ENCODE measurements at regions not wholly inside any gene's neighbourhood (a gene's known extent, or its start where the extent isn't known, plus 50 kb on each side); places are given as distances from the start of the nearest gene placed in this dataset.

DNA sequence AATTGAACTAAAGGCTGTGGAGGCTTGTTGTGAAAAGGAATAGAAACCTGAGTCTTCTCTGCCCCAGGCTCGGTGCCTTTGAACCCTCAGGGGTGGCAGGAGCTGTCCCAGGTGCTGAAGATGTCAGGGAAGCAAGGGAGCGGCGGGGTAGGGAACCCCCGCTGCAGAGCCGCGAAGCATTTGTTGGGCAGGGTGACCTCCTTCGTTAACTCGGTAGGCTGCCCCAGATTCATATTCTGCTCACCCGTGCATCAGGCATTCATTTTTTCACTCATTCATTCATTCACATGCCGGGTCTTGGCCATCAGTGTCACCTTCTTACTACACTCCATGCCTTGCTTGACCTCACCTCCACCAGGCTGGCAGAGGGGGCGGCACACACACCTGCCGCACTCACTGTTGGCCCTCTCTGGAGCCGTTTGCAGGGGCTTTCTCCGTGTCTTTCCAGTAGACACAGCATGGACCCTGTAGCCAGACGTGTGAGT lies 618.9 kb downstream of the BRD1 start:
- TF ChIP-seq, protein P1, sequence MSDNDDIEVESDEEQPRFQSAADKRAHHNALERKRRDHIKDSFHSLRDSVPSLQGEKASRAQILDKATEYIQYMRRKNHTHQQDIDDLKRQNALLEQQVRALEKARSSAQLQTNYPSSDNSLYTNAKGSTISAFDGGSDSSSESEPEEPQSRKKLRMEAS (IDR thresholded peaks at IDR 0.05; ENCODE audit: low read depth, low read length), result no peak
- no peak for TF ChIP-seq POLR2A (IDR thresholded peaks at IDR 0.05; ENCODE audit: extremely low read depth, insufficient read length)
- no peak for TF ChIP-seq MYC (IDR thresholded peaks at IDR 0.05; ENCODE audit: low read depth, low read length)
- TF ChIP-seq, protein P2, sequence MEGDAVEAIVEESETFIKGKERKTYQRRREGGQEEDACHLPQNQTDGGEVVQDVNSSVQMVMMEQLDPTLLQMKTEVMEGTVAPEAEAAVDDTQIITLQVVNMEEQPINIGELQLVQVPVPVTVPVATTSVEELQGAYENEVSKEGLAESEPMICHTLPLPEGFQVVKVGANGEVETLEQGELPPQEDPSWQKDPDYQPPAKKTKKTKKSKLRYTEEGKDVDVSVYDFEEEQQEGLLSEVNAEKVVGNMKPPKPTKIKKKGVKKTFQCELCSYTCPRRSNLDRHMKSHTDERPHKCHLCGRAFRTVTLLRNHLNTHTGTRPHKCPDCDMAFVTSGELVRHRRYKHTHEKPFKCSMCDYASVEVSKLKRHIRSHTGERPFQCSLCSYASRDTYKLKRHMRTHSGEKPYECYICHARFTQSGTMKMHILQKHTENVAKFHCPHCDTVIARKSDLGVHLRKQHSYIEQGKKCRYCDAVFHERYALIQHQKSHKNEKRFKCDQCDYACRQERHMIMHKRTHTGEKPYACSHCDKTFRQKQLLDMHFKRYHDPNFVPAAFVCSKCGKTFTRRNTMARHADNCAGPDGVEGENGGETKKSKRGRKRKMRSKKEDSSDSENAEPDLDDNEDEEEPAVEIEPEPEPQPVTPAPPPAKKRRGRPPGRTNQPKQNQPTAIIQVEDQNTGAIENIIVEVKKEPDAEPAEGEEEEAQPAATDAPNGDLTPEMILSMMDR (IDR thresholded peaks at IDR 0.05; ENCODE audit: low read depth, low read length), result no peak
- DNase-seq (ENCODE audit: low read depth), result peak; percentile 30
- H3K4me3 ChIP-seq (ENCODE audit: low read depth, low read length), result no peak overlapping the region

DNA sequence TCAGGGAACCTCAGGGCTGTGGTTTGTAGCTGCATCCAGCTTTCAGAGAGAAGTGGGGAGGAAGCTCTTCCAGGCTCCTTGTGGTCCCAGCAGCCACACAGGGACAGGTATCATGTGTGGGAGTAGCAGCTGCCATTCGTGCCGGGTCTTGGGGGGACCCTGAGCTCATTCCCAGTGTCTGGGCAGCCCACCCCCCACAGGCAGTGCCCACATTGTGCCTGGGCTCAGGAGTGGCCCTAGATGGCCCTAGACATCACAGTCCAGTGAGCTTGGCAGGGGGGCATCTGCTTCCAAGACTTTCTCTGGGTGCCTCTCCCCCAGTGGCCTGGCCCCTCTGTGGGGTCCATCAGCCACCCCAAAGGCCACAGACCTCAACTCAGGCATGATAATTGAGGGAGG lies 619.7 kb downstream of the BRD1 start:
- no peak overlapping the region for H3K4me3 ChIP-seq (ENCODE audit: low read depth, low read length)
- TF ChIP-seq, protein P1 (IDR thresholded peaks at IDR 0.05; ENCODE audit: low read depth, low read length), result no peak
- TF ChIP-seq POLR2A (IDR thresholded peaks at IDR 0.05; ENCODE audit: extremely low read depth, insufficient read length) (no peak), MYC (IDR thresholded peaks at IDR 0.05; ENCODE audit: low read depth, low read length) (no peak)
- no peak for DNase-seq (ENCODE audit: low read depth)

- no peak overlapping the region for H3K4me3 ChIP-seq (ENCODE audit: low read depth, low read length)
- TF ChIP-seq, protein P1 (IDR thresholded peaks at IDR 0.05; ENCODE audit: low read depth, low read length), result no peak
- TF ChIP-seq POLR2A (IDR thresholded peaks at IDR 0.05; ENCODE audit: extremely low read depth, insufficient read length) (no peak), MYC (IDR thresholded peaks at IDR 0.05; ENCODE audit: low read depth, low read length) (no peak)
- TF ChIP-seq, protein P2 (IDR thresholded peaks at IDR 0.05; ENCODE audit: low read depth, low read length), result no peak
Measured at GRCh38 chr22:49207008-49208003, 620.4 kb downstream of the BRD1 start.

GRCh38 chr22:49206281-49206680 lies 621.4 kb downstream of the BRD1 start:
- no peak for TF ChIP-seq POLR2A (IDR thresholded peaks at IDR 0.05; ENCODE audit: extremely low read depth, insufficient read length)
- H3K4me3 ChIP-seq (ENCODE audit: low read depth, low read length), result no peak overlapping the region
- DNase-seq (ENCODE audit: low read depth), result no peak

More at GRCh38 chr22:49207008-49208003, 620.4 kb downstream of the BRD1 start:
- DNase-seq (ENCODE audit: low read depth), result no peak

DNA sequence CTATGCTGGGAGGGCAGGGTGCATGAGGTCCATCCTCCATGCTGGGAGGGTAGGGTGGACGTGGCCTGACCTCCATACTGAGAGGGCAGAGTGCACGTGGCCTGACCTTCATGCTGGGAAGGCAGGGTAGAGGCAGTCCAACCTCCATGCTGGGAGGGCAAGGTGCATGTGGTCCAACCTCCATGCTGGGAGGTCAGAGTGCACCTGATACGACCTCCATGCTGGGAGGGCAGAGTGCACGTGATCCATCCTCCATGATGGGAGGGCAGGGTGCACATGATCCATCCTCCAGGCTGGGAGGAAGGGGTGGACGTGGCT lies 622.2 kb downstream of the BRD1 start:
- no peak overlapping the region for H3K4me3 ChIP-seq (ENCODE audit: low read depth, low read length)
- TF ChIP-seq MYC (IDR thresholded peaks at IDR 0.05; ENCODE audit: low read depth, low read length) (no peak), POLR2A (IDR thresholded peaks at IDR 0.05; ENCODE audit: extremely low read depth, insufficient read length) (no peak)
- TF ChIP-seq, protein P1 (IDR thresholded peaks at IDR 0.05; ENCODE audit: low read depth, low read length), result no peak
- TF ChIP-seq, protein P2 (IDR thresholded peaks at IDR 0.05; ENCODE audit: low read depth, low read length), result no peak
- no peak for DNase-seq (ENCODE audit: low read depth)

- TF ChIP-seq, protein P2 (IDR thresholded peaks at IDR 0.05; ENCODE audit: low read depth, low read length), result no peak
- TF ChIP-seq MYC (IDR thresholded peaks at IDR 0.05; ENCODE audit: low read depth, low read length), result no peak
- TF ChIP-seq POLR2A (IDR thresholded peaks at IDR 0.05; ENCODE audit: extremely low read depth, insufficient read length), result no peak
- TF ChIP-seq, protein P1 (IDR thresholded peaks at IDR 0.05; ENCODE audit: low read depth, low read length), result no peak
- DNase-seq (ENCODE audit: low read depth), result no peak
- no peak overlapping the region for H3K4me3 ChIP-seq (ENCODE audit: low read depth, low read length)
Measured at GRCh38 chr22:49204599-49205482, 622.8 kb downstream of the BRD1 start.

Measured in NB4 (cell line).